HG02763 (cell line): ENCODE measurements at regions not wholly inside any gene's neighbourhood (a gene's known extent, or its start where the extent isn't known, plus 50 kb on each side); places are given as distances from the start of the nearest gene placed in this dataset.
"Not testable (repeated sequence)": the region's sequence is repeated elsewhere in the genome, so short reads cannot be mapped to it uniquely, and the experiment has no call there.

Experiments
- ATAC-seq: cut with Tn5 transposase; IDR thresholded peaks from one replicate; pipeline ENCODE4 v1.9.1; 2021; ENCODE audit warnings: mild to moderate bottlenecking, moderate library complexity; ENCODE audit not compliant: unreplicated experiment

GRCh38 chr2:175872721-175873120 is 129.3 kb downstream of the LNPK start:
- ATAC-seq, result no peak

GRCh38 chr2:175872005-175872348 is 130.1 kb downstream of the LNPK start:
- no peak for ATAC-seq

DNA sequence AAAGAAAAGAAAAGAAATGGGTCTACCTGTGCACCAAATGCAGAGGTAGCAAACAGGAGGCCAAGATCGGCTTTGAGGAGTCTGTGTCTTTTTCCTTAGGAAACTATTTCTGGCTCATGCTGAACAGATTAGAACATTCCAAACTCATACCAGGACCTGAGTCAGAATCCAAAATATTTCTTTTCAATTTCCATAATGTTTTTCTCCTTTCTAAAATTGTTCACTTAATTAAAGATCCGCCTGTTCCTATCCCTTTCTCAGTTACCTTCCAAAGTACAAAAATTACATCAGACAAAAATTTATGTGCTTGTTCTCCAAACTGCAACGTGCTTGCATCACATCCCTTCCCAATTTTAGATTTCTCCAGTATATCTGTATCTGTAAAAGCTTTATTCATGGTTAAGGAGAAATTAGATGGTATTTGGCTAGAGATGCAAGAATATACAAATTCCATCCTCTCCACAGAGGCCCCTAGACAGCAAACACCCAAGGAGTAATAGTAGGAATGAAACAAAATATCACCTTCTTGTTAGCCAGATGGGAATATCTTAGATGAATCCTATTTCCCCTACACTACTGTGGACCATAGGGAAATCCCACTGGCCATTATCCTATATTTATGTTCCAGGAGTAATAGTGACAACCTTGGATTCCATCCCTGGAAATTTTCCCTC is 130.6 kb downstream of the LNPK start:
- no peak for ATAC-seq

DNA sequence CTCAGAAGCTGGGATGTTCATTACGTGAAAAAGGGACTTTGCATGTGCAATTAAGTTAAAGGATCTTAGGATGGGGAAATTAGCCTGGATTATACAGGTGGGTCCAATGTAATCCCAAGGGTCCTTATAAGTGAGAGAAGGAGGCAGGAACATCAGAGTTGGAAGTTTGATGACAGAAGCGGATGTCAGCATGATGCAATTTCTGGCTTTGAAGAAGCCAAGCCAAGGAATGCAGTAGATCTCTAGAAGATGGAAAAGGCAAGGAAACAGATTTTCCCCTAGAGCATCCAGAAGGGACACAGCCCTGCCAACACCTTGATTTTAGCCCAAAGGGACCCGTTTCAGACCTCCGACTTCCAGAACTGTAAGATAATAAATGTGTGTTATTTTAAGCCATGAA is 136.4 kb downstream of the LNPK start:
- ATAC-seq, result no peak

GRCh38 chr2:175864137-175864850 is 137.8 kb downstream of the LNPK start:
- no peak for ATAC-seq

GRCh38 chr2:175861958-175862357 is 140.1 kb downstream of the LNPK start:
- ATAC-seq, result no peak

- no peak for ATAC-seq
Observed at GRCh38 chr2:175855794-175856453, 146.1 kb downstream of the LNPK start.

GRCh38 chr2:175855236-175855635 is 146.8 kb downstream of the LNPK start:
- ATAC-seq, result no peak

DNA sequence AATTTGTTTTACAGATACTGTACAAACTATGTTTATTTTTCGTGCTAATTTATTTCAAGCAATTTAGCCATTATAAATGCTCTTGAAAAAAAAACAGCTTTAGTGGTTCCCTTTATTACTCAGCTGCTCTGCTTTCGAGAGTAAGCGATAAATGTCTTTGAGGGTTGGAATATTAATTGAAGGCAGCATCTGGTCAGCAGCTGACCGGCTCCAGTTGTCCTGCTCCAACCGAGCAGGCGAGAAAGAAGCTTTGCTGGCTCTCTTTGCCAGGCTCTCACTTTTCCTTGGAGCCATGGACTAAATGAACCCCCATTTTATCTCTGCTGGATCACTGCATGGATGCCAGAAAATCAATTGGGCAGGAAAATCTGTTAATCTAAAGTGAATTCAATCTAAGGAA is 147.4 kb downstream of the LNPK start:
- ATAC-seq, result no peak

GRCh38 chr2:175854129-175854528 is 147.9 kb downstream of the LNPK start:
- ATAC-seq, result no peak

DNA sequence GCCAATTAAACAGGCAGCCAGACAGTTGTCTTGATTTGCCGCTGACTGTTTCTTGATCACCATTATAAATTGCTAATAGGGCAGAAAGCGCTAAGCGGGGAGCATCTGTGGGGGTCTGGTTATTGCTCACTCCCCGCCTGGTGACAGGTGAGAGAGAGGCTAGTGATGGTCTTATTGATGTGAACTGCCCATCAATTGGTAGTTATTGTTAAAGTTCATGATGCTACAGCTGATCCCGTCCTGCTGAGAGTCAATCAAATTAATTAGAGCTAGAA is 148.5 kb downstream of the LNPK start:
- ATAC-seq, result no peak

DNA sequence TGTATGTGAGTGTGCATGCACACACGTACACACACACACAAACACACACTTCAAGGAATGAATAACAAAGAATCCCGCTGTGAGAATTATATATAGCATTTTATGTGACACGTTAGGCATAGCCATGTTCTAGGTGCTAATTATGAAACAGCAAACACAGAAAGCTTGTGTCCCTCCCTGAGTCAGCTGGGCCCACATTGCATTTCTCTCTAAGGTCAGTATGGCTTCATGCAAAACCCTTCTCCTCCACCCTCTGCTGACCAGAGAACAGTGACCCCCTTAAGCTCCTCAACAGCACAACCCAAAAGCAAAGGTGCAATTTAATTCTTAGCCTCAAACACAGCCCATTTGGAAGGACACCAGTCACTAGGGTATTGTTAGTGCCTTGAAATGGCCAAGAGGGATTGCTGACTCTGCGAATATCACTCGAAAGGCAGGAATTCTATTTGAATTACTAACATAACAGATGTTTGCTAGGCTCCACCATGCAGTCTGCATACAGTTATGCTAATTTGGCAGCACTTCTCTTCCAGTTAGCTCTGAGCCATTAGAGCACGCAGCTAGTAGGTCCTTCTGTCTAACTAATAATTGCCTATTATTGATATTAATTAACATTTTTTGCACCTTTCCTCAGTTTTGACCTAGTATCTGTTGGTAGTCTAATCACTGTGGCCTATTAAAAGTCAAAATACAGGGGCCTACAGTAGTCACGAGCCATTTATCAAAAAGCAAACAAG is 149.0 kb downstream of the LNPK start:
- ATAC-seq, result no peak

DNA sequence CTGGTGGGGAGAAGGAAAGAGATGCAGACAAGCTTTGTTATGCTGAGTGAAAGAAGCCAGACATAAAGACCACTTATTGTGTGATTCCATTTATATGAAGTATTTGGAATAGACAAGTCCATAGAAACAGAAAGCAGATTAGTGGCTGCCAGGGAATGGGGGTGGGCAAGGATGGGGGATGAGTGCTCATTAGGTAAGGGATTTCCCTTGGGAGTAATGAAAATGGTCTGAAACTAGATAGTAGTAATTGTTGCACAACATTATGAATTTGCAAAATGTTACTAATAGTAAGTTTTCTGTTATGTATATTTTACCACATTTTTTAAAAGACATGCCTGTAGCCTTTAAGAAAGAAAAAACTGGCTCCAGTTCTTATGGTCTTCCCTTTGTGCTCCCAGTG is 154.9 kb downstream of the LNPK start:
- ATAC-seq, result no peak

DNA sequence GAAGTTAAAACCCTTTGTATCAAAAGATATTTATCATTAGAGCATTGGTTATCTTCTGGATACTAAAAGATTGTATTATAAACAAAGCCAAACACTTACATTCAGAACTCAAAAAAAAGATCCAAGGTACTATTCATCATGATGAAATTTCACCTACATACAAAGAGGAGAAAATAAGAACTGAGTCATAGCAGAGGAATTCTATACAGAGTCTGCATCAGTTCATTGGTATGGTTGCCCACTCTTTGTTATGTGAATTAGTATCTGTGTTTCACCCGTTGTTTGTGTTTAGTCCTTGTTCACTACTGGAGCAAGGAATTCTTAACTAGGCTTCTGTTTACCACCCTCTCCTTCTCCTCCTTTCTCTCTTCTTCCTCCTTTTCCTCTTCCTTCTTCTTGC is 157.9 kb downstream of the LNPK start:
- no peak for ATAC-seq

- no peak for ATAC-seq
Observed at GRCh38 chr2:175843625-175844024, 158.4 kb downstream of the LNPK start.

DNA sequence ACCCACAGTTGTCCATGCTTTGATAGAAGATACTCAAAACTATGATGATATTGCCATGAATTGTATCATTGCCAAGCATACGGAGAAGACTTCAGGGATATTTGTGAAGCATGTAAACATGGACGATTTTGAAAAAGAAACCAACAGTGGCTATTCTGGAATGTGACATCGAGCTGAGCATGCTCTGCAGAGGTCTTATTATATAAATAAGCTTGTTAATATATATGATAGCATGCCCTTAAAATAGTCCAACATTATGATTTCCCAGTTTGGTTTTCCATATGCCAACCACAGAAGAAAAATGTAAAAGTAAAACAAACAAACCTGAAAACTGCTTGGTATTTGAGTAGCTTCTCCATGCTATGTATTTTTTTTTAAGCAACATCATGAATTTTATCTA is 159.1 kb downstream of the LNPK start:
- no peak for ATAC-seq

- not testable (repeated sequence) for ATAC-seq
Observed at GRCh38 chr2:175840765-175841164, 161.3 kb downstream of the LNPK start.

GRCh38 chr2:175840256-175840655 is 161.8 kb downstream of the LNPK start:
- no peak for ATAC-seq

- ATAC-seq, result no peak
Observed at GRCh38 chr2:175838979-175839378, 163.1 kb downstream of the LNPK start.

- ATAC-seq, result no peak
Observed at GRCh38 chr2:175837046-175837445, 165.0 kb downstream of the LNPK start.

GRCh38 chr2:175836361-175836760 is 165.7 kb downstream of the LNPK start:
- no peak for ATAC-seq

DNA sequence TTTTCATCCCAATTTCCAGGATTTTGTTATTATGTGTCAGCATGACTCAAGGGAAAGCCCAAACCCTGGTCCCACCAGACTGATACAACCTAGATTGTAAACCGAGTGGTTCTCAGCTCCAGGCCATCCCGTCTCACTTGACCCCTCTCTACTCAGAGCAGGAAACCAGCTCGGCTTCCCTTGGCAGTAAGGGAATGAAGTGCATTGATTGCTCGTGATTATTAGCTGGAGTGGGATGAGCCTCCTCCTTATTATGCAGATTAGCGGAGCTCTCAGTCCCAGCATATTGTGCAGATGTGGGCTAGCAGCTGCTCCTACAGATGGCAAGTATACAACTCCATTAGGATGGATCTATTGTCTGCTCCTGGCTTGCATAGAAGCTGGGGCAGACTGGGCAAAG is 167.6 kb downstream of the LNPK start:
- no peak for ATAC-seq
